DOHH2 (cell line): ENCODE measurements at regions not wholly inside any gene's neighbourhood (a gene's known extent, or its start where the extent isn't known, plus 50 kb on each side); places are given as distances from the start of the nearest gene placed in this dataset.

Source experiments
- H3F3A ChIP-seq: fragments of 200-600 bp; sonication (generic), shearing (Covaris generic); 2 replicates; pipeline ENCODE4 v1.6.0; 2016; ENCODE audit warnings: antibody characterized with exemption, mild to moderate bottlenecking; ENCODE audit not compliant: control insufficient read depth, insufficient read depth
- H3K27ac ChIP-seq: fragments of 200-600 bp; sonication (generic); 2 replicates; pipeline ENCODE4 v1.5.1; 2014; ENCODE audit warnings: low read depth, mild to moderate bottlenecking, low read length, moderate library complexity
- H3K27me3 ChIP-seq: fragments of 200-600 bp; sonication (generic); 2 replicates; pipeline ENCODE4 v1.6.1; 2014; ENCODE audit warnings: mild to moderate bottlenecking, low read length, mixed read lengths; ENCODE audit not compliant: control insufficient read depth
- H3K36me3 ChIP-seq: fragments of 200-600 bp; sonication (generic); 2 replicates; pipeline ENCODE4 v1.6.1; 2014; ENCODE audit warnings: mild to moderate bottlenecking, low read length, moderate library complexity, mixed read lengths; ENCODE audit not compliant: control insufficient read depth
- H3K4me1 ChIP-seq: fragments of 200-600 bp; sonication (generic); 2 replicates; pipeline ENCODE4 v1.6.1; 2014; ENCODE audit warnings: mild to moderate bottlenecking, low read length, mixed read lengths; ENCODE audit not compliant: control insufficient read depth
- H3K4me2 ChIP-seq: fragments of 200-600 bp; sonication (generic); 2 replicates; pipeline ENCODE4 v1.6.0; 2014; ENCODE audit warnings: mild to moderate bottlenecking, low read length, moderate library complexity
- H3K4me3 ChIP-seq: fragments of 200-600 bp; sonication (generic); 2 replicates; pipeline ENCODE4 v1.5.1; 2014; ENCODE audit warnings: mild to moderate bottlenecking, low read length, mixed read lengths
- H3K79me2 ChIP-seq: fragments of 200-600 bp; sonication (generic); 2 replicates; pipeline ENCODE4 v1.6.1; 2014; ENCODE audit warnings: mild to moderate bottlenecking, low read length, mixed read lengths; ENCODE audit not compliant: control insufficient read depth
- H3K9me2 ChIP-seq: fragments of 200-600 bp; sonication (generic); replicated peaks from 2 replicates; pipeline ENCODE4 v1.6.1; 2014; ENCODE audit warnings: mild to moderate bottlenecking, low read length, mixed read lengths; ENCODE audit not compliant: control insufficient read depth
- H3K9me3 ChIP-seq: fragments of 200-600 bp; sonication (generic); 2 replicates; pipeline ENCODE4 v1.6.1; 2014; ENCODE audit warnings: antibody characterized with exemption, low read length, mixed read lengths; ENCODE audit not compliant: control insufficient read depth, insufficient read depth
- H4K20me1 ChIP-seq: fragments of 200-600 bp; sonication (generic); 2 replicates; pipeline ENCODE4 v1.6.0; 2014; ENCODE audit warnings: low read depth, mild to moderate bottlenecking, antibody characterized with exemption, low read length, moderate library complexity; ENCODE audit not compliant: control insufficient read depth, insufficient read depth
- EZH2phosphoT487 ChIP-seq: fragments of 200-600 bp; sonication (generic); IDR thresholded peaks from 2 replicates; pipeline ENCODE4 v1.6.1; 2017; ENCODE audit warnings: borderline replicate concordance, mild to moderate bottlenecking, antibody characterized with exemption, low read length, moderate library complexity, mixed read lengths
- TF ChIP-seq, protein P1 (sequence below): fragments of 200-600 bp; sonication (generic); IDR thresholded peaks from one replicate; pipeline ENCODE4 v1.5.1; 2014; ENCODE audit warnings: antibody characterized with exemption, mild to moderate bottlenecking, low read depth, low read length; ENCODE audit not compliant: poor library complexity, severe bottlenecking

DNA sequence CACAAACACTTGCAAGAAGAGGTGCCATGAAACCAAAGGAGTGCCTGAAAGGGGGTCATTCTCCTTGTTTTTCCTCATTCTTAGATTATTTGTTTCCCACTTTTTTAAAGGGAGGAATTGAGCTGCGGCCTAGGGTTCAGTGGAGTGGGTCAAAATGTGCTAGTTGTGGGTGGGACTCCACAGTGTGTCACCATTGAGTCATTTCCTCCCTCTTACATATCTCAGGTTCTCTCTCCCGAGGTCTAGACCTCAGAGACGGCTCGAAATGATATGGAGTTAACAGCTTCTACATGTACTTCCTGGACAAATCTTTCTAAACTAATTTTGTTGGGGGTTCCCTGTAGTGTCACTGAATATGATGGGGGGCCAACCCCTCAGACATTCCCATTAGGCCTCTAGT, 328.4 kb upstream of the SPANXN1 start:
- Histone ChIP-seq H3K4me3 (no peak overlapping the region), H3K9me2 (no peaks in the 10 kb centered on the region), H3K27me3 (no peaks in the 10 kb centered on the region), H3K9me3 (no peaks in the 10 kb centered on the region), H3K79me2 (no peaks in the 10 kb centered on the region), H3K27ac (no peak overlapping the region), H3K4me1 (no peaks in the 10 kb centered on the region), H3F3A (no peaks in the 10 kb centered on the region), H3K36me3 (no peaks in the 10 kb centered on the region), H4K20me1 (no peaks in the 10 kb centered on the region), H3K4me2 (no peak overlapping the region)
- TF ChIP-seq, protein P1, sequence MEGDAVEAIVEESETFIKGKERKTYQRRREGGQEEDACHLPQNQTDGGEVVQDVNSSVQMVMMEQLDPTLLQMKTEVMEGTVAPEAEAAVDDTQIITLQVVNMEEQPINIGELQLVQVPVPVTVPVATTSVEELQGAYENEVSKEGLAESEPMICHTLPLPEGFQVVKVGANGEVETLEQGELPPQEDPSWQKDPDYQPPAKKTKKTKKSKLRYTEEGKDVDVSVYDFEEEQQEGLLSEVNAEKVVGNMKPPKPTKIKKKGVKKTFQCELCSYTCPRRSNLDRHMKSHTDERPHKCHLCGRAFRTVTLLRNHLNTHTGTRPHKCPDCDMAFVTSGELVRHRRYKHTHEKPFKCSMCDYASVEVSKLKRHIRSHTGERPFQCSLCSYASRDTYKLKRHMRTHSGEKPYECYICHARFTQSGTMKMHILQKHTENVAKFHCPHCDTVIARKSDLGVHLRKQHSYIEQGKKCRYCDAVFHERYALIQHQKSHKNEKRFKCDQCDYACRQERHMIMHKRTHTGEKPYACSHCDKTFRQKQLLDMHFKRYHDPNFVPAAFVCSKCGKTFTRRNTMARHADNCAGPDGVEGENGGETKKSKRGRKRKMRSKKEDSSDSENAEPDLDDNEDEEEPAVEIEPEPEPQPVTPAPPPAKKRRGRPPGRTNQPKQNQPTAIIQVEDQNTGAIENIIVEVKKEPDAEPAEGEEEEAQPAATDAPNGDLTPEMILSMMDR: no peak
- TF ChIP-seq EZH2phosphoT487: no peak

DNA sequence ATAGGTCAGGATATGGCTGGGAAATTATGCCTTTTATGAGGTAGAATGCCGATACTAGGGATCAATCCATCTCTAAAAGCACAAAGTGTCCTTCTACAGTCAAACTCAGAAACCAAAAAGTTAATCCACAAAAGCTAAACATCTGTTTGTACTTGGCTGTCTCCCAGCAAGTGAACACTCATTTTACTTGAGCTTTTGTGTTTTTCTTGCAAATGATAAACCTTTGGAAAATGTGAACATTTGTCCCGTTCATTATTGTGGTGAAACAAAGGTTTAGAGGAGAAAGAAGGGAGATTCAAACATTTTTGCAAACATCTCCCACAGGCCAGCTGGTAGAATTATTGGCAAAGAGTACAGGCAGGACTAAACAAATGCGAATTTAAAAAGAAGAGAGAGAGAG, 300.6 kb upstream of the SPANXN1 start:
- Histone ChIP-seq H3F3A (no peaks in the 10 kb centered on the region), H3K79me2 (no peaks in the 10 kb centered on the region), H3K36me3 (no peaks in the 10 kb centered on the region), H3K4me2 (no peak overlapping the region), H3K4me3 (no peak overlapping the region), H3K9me2 (no peaks in the 10 kb centered on the region), H3K4me1 (no peaks in the 10 kb centered on the region), H3K27ac (no peak overlapping the region), H4K20me1 (no peaks in the 10 kb centered on the region), H3K9me3 (no peaks in the 10 kb centered on the region), H3K27me3 (no peaks in the 10 kb centered on the region)
- no peak for TF ChIP-seq EZH2phosphoT487
- TF ChIP-seq, protein P1: no peak
